ENCODE measurements at regions not wholly inside any gene's neighbourhood (a gene's known extent, or its start where the extent isn't known, plus 50 kb on each side); places are given as distances from the start of the nearest gene placed in this dataset.

- H3K4me1 ChIP-seq (ENCODE audit: insufficient read depth, low read length) = no peaks in the 10 kb centered on the region
Observed at GRCh38 chr5:85671223-85671970, 946.3 kb upstream of the COX7C start.

GRCh38 chr5:85681871-85682270, 935.9 kb upstream of the COX7C start:
- Histone ChIP-seq H3K4me2 (ENCODE audit: insufficient read depth, low read length) (no peak overlapping the region), H3K9me3 (ENCODE audit: low read depth, low read length) (no peaks in the 10 kb centered on the region), H3K4me1 (ENCODE audit: insufficient read depth, low read length) (no peaks in the 10 kb centered on the region), H3K27ac (ENCODE audit: low read depth, low read length) (no peak overlapping the region), H3K27me3 (ENCODE audit: insufficient read depth, low read length) (no peaks in the 10 kb centered on the region), H3K79me2 (ENCODE audit: insufficient read depth, low read length) (no peaks in the 10 kb centered on the region), H3K4me3 (ENCODE audit: insufficient read depth, low read length) (no peak overlapping the region), H2AFZ (ENCODE audit: low read length) (no peak overlapping the region), H4K20me1 (ENCODE audit: insufficient read depth, low read length) (no peaks in the 10 kb centered on the region), H3K36me3 (ENCODE audit: insufficient read depth, low read length) (no peaks in the 10 kb centered on the region)
- no peak for TF ChIP-seq CTCF (IDR thresholded peaks at IDR 0.05; ENCODE audit: extremely low read depth, low read depth, low read length)
- no peak for DNase-seq (ENCODE audit: insufficient read length, low spot score, missing footprints)

More at GRCh38 chr5:85671223-85671970, 946.3 kb upstream of the COX7C start:
- no peak overlapping the region for H3K4me2 ChIP-seq (ENCODE audit: insufficient read depth, low read length)
- TF ChIP-seq CTCF (IDR thresholded peaks at IDR 0.05; ENCODE audit: extremely low read depth, low read depth, low read length) = no peak
- H3K27ac ChIP-seq (ENCODE audit: low read depth, low read length) = no peak overlapping the region
- H4K20me1 ChIP-seq (ENCODE audit: insufficient read depth, low read length) = no peaks in the 10 kb centered on the region
- no peaks in the 10 kb centered on the region for H3K79me2 ChIP-seq (ENCODE audit: insufficient read depth, low read length)
- H3K36me3 ChIP-seq (ENCODE audit: insufficient read depth, low read length) = no peaks in the 10 kb centered on the region
- DNase-seq (ENCODE audit: insufficient read length, low spot score, missing footprints) = no peak
- no peak overlapping the region for H3K4me3 ChIP-seq (ENCODE audit: insufficient read depth, low read length)
- H3K9me3 ChIP-seq (ENCODE audit: low read depth, low read length) = no peaks in the 10 kb centered on the region
- H3K27me3 ChIP-seq (ENCODE audit: insufficient read depth, low read length) = no peaks in the 10 kb centered on the region
- H2AFZ ChIP-seq (ENCODE audit: low read length) = no peak overlapping the region

GRCh38 chr5:85684351-85684750, 933.4 kb upstream of the COX7C start:
- no peak overlapping the region for H3K4me3 ChIP-seq (ENCODE audit: insufficient read depth, low read length)
- H3K4me1 ChIP-seq (ENCODE audit: insufficient read depth, low read length) = no peaks in the 10 kb centered on the region
- no peaks in the 10 kb centered on the region for H3K27me3 ChIP-seq (ENCODE audit: insufficient read depth, low read length)
- H3K4me2 ChIP-seq (ENCODE audit: insufficient read depth, low read length) = no peak overlapping the region
- H3K9me3 ChIP-seq (ENCODE audit: low read depth, low read length) = no peaks in the 10 kb centered on the region
- no peak for TF ChIP-seq CTCF (IDR thresholded peaks at IDR 0.05; ENCODE audit: extremely low read depth, low read depth, low read length)
- no peaks in the 10 kb centered on the region for H3K36me3 ChIP-seq (ENCODE audit: insufficient read depth, low read length)
- no peak for DNase-seq (ENCODE audit: insufficient read length, low spot score, missing footprints)
- H3K27ac ChIP-seq (ENCODE audit: low read depth, low read length) = no peak overlapping the region
- no peaks in the 10 kb centered on the region for H4K20me1 ChIP-seq (ENCODE audit: insufficient read depth, low read length)
- H3K79me2 ChIP-seq (ENCODE audit: insufficient read depth, low read length) = no peaks in the 10 kb centered on the region
- no peak overlapping the region for H2AFZ ChIP-seq (ENCODE audit: low read length)

GRCh38 chr5:85703296-85703695, 914.4 kb upstream of the COX7C start:
- Histone ChIP-seq H3K36me3 (ENCODE audit: insufficient read depth, low read length) (no peaks in the 10 kb centered on the region), H3K27me3 (ENCODE audit: insufficient read depth, low read length) (no peaks in the 10 kb centered on the region), H3K4me3 (ENCODE audit: insufficient read depth, low read length) (no peak overlapping the region), H3K27ac (ENCODE audit: low read depth, low read length) (no peak overlapping the region), H3K4me1 (ENCODE audit: insufficient read depth, low read length) (no peaks in the 10 kb centered on the region), H4K20me1 (ENCODE audit: insufficient read depth, low read length) (no peaks in the 10 kb centered on the region), H3K4me2 (ENCODE audit: insufficient read depth, low read length) (no peak overlapping the region), H2AFZ (ENCODE audit: low read length) (no peak overlapping the region), H3K79me2 (ENCODE audit: insufficient read depth, low read length) (no peaks in the 10 kb centered on the region), H3K9me3 (ENCODE audit: low read depth, low read length) (no peaks in the 10 kb centered on the region)
- TF ChIP-seq CTCF (IDR thresholded peaks at IDR 0.05; ENCODE audit: extremely low read depth, low read depth, low read length) = no peak
- no peak for DNase-seq (ENCODE audit: insufficient read length, low spot score, missing footprints)
